CD1c-positive myeloid dendritic cell (primary cell): ENCODE measurements at regions not wholly inside any gene's neighbourhood (a gene's known extent, or its start where the extent isn't known, plus 50 kb on each side); places are given as distances from the start of the nearest gene placed in this dataset.
"Not testable (repeated sequence)": the region's sequence is repeated elsewhere in the genome, so short reads cannot be mapped to it uniquely, and the experiment has no call there.

Experiments
- DNase-seq: peaks from one replicate; pipeline ENCODE4 v3.0.0-alpha.2; 2016; ENCODE audit errors: extremely low spot score

DNA sequence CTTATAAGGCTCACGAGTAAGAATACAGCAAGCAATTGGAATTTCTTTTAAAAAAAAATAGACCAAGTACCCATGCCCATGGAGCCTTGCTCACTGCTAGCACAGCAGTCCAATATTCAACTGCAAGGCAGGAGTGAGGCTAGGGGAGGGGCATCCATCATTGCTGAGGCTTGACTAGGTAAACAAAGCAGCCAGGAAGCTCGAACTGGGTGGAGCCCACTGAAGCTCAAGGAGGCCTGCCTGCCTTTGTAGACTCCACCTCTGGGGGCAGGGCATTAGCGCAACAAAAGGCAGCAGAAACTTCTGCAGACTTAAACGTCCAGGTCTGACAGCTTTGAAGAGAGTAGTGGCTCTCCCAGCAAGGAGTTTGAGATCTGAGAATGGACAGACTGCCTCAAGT lies 84.0 kb upstream of the STEAP1 start:
- not testable (repeated sequence) for DNase-seq

DNA sequence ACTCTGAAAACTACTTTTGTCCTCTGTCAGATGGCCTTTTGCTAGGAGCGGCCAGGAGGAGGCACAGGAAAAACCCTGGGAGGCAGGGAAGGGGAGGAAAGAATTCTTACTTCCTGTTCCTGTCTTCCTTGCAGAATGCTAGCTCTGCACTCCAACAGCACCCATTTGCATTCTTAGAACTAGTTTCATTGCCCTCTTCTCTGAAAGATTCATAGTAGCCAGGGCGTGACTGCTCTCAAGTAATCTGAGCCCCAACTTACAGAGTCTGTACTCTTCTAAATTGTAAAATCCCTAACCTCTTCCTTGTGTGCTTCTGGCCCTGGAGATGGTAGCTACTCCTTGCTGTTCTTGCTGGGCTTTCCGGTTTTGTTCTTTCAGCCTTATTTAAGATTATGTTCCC lies 75.3 kb upstream of the STEAP1 start:
- DNase-seq = no peak

- DNase-seq = no peak
These were observed 72.6 kb upstream of the STEAP1 start for GRCh38 chr7:90081621-90082020.

GRCh38 chr7:90092506-90092905 lies 61.8 kb upstream of the STEAP1 start:
- no peak for DNase-seq

- DNase-seq = no peak
These were observed 60.2 kb upstream of the STEAP1 start for GRCh38 chr7:90094030-90094429.
